H9 (cell line): ENCODE measurements at regions not wholly inside any gene's neighbourhood (a gene's known extent, or its start where the extent isn't known, plus 50 kb on each side); places are given as distances from the start of the nearest gene placed in this dataset.

Experiments used
- DNase-seq: peaks from one replicate; pipeline ENCODE4 v3.0.0-alpha.2; 2017
- H2AFZ ChIP-seq: one replicate; pipeline ENCODE4 v1.6.1; 2013; ENCODE audit warnings: mild to moderate bottlenecking, low read length, control low read depth, moderate library complexity
- H2AK5ac ChIP-seq: 2 replicates; pipeline ENCODE4 v1.6.1; 2013; ENCODE audit warnings: low read length, control low read depth, mixed read lengths; ENCODE audit not compliant: insufficient read length
- H2BK120ac ChIP-seq: one replicate; pipeline ENCODE4 v1.6.1; 2013; ENCODE audit warnings: low read depth, mild to moderate bottlenecking, low read length, control low read depth, inconsistent platforms; ENCODE audit not compliant: poor library complexity, severe bottlenecking
- H2BK12ac ChIP-seq: 2 replicates; pipeline ENCODE4 v1.6.1; 2013; ENCODE audit warnings: low read length, control low read depth, mixed read lengths, low read depth; ENCODE audit not compliant: insufficient read length
- H2BK15ac ChIP-seq: 2 replicates; pipeline ENCODE4 v1.6.1; 2013; ENCODE audit warnings: low read depth, low read length, control low read depth
- H2BK20ac ChIP-seq: one replicate; pipeline ENCODE4 v1.6.1; 2013; ENCODE audit warnings: low read depth, mild to moderate bottlenecking, low read length, control low read depth, inconsistent platforms; ENCODE audit not compliant: poor library complexity, severe bottlenecking
- H2BK5ac ChIP-seq: 2 replicates; pipeline ENCODE4 v1.6.1; 2013; ENCODE audit warnings: low read length, control low read depth, mixed read lengths; ENCODE audit not compliant: insufficient read length
- H3K14ac ChIP-seq: 2 replicates; pipeline ENCODE4 v1.6.1; 2013; ENCODE audit warnings: low read length, control low read depth; ENCODE audit not compliant: insufficient read depth
- H3K18ac ChIP-seq: 2 replicates; pipeline ENCODE4 v1.6.1; 2013; ENCODE audit warnings: low read depth, mild to moderate bottlenecking, mixed read lengths, low read length, control low read depth; ENCODE audit not compliant: insufficient read length
- H3K23ac ChIP-seq: 2 replicates; pipeline ENCODE4 v1.6.1; 2013; ENCODE audit warnings: low read length, control low read depth, mixed read lengths, low read depth; ENCODE audit not compliant: insufficient read length
- H3K23me2 ChIP-seq: 2 replicates; pipeline ENCODE4 v1.6.1; 2013; ENCODE audit warnings: low read depth, mild to moderate bottlenecking, mixed read lengths, low read length, control low read depth; ENCODE audit not compliant: insufficient read length, poor library complexity, severe bottlenecking
- H3K27ac ChIP-seq: 2 replicates; pipeline ENCODE4 v1.5.1; 2013; ENCODE audit warnings: low read length, control low read depth, mixed read lengths, low read depth; ENCODE audit not compliant: insufficient read length
- H3K27me3 ChIP-seq: 2 replicates; pipeline ENCODE4 v1.6.1; 2013; ENCODE audit warnings: low read length, control low read depth, inconsistent platforms; ENCODE audit not compliant: insufficient read depth
- H3K4ac ChIP-seq: 2 replicates; pipeline ENCODE4 v1.6.1; 2013; ENCODE audit warnings: low read depth, mild to moderate bottlenecking, control low read depth, inconsistent platforms, low read length, moderate library complexity
- H3K4me1 ChIP-seq: 2 replicates; pipeline ENCODE4 v1.6.1; 2013; ENCODE audit warnings: low read length, control low read depth, inconsistent platforms; ENCODE audit not compliant: insufficient read depth
- H3K4me2 ChIP-seq: 2 replicates; pipeline ENCODE4 v1.6.1; 2013; ENCODE audit warnings: low read length, control low read depth, mixed read lengths; ENCODE audit not compliant: insufficient read length, insufficient read depth
- H3K56ac ChIP-seq: 2 replicates; pipeline ENCODE4 v1.6.1; 2013; ENCODE audit warnings: low read depth, mild to moderate bottlenecking, mixed read lengths, low read length, control low read depth; ENCODE audit not compliant: insufficient read length
- H3K79me1 ChIP-seq: 2 replicates; pipeline ENCODE4 v1.6.1; 2013; ENCODE audit warnings: low read depth, mild to moderate bottlenecking, moderate library complexity, low read length, control low read depth, inconsistent platforms; ENCODE audit not compliant: insufficient read depth, poor library complexity, severe bottlenecking
- H3K79me2 ChIP-seq: 2 replicates; pipeline ENCODE4 v1.6.1; 2013; ENCODE audit warnings: low read length, control low read depth, inconsistent platforms; ENCODE audit not compliant: insufficient read depth
- H3K9ac ChIP-seq: 2 replicates; pipeline ENCODE4 v1.6.1; 2013; ENCODE audit warnings: low read length, control low read depth, mixed read lengths; ENCODE audit not compliant: insufficient read length; ENCODE audit errors: extremely low read depth
- H3K9me3 ChIP-seq: one replicate; pipeline ENCODE4 v1.6.1; 2013; ENCODE audit warnings: low read depth, low read length, inconsistent platforms; ENCODE audit not compliant: control insufficient read depth
- H3T11ph ChIP-seq: one replicate; pipeline ENCODE4 v1.6.1; 2013; ENCODE audit warnings: mild to moderate bottlenecking, low read length, control low read depth, inconsistent platforms
- H4K20me1 ChIP-seq: one replicate; pipeline ENCODE4 v1.6.1; 2013; ENCODE audit not compliant: control insufficient read depth, insufficient read length, insufficient read depth
- H4K5ac ChIP-seq: 2 replicates; pipeline ENCODE4 v1.6.1; 2013; ENCODE audit warnings: low read depth, mild to moderate bottlenecking, mixed read lengths, low read length, control low read depth; ENCODE audit not compliant: insufficient read length
- H4K8ac ChIP-seq: replicated peaks from 2 replicates; pipeline ENCODE4 v1.6.1; 2013; ENCODE audit warnings: low read length, control low read depth, mixed read lengths, low read depth; ENCODE audit not compliant: insufficient read length
- H4K91ac ChIP-seq: 2 replicates; pipeline ENCODE4 v1.6.1; 2013; ENCODE audit warnings: low read depth, mild to moderate bottlenecking, moderate library complexity, mixed read lengths, low read length, control low read depth; ENCODE audit not compliant: insufficient read length
- H3K27ac Mint-ChIP-seq, 3 experiments: 2 replicates in 2 of 3; 3 replicates in 1 of 3; pipeline ENCODE4 v1.8.0; 2020 to 2021; ENCODE audit warnings: mixed read lengths in 3 of 3, mild to moderate bottlenecking in 1 of 3, moderate library complexity in 1 of 3
- H3K27me3 Mint-ChIP-seq: 2 replicates; pipeline ENCODE4 v1.8.0; 2021; ENCODE audit warnings: low read depth, mild to moderate bottlenecking, moderate library complexity, mixed read lengths
- H3K36me3 Mint-ChIP-seq, 3 experiments: 2 replicates in 2 of 3; 3 replicates in 1 of 3; pipeline ENCODE4 v1.8.0; 2020 to 2021; ENCODE audit warnings: low read depth in 3 of 3, mixed read lengths in 3 of 3; ENCODE audit not compliant: insufficient read depth in 1 of 3
- H3K4me1 Mint-ChIP-seq, 2 experiments: 2 replicates each; pipeline ENCODE4 v1.8.0; 2020; ENCODE audit warnings: mixed read lengths in 2 of 2
- H3K4me3 Mint-ChIP-seq, 2 experiments: 2 replicates in 1 of 2; 3 replicates in 1 of 2; pipeline ENCODE4 v1.8.0; 2020 to 2021; ENCODE audit warnings: mild to moderate bottlenecking in 2 of 2, mixed read lengths in 2 of 2, moderate library complexity in 1 of 2
- H3K9me3 Mint-ChIP-seq, 2 experiments: 2 replicates in 1 of 2; 3 replicates in 1 of 2; pipeline ENCODE4 v1.8.0; 2020; ENCODE audit warnings: mild to moderate bottlenecking in 2 of 2, mixed read lengths in 2 of 2, moderate library complexity in 1 of 2
- WGBS: extraction: QIAGEN DNeasy Blood & Tissue Kit; methylation state at CpG from one replicate; pipeline ENCODE4 v1.1.7; 2013; ENCODE audit warnings: missing lambda C conversion rate, low lambda C conversion rate, mixed read lengths; ENCODE audit not compliant: insufficient read length; ENCODE audit errors: extremely low coverage; 5-methylcytosine and 5-hydroxymethylcytosine counted together
- TF ChIP-seq, protein P1 (sequence below): fragments of 200-600 bp; sonication (generic); conservative IDR thresholded peaks from 3 replicates; pipeline ENCODE4 v1.8.0; 2021; ENCODE audit warnings: antibody characterized with exemption, mild to moderate bottlenecking

DNA sequence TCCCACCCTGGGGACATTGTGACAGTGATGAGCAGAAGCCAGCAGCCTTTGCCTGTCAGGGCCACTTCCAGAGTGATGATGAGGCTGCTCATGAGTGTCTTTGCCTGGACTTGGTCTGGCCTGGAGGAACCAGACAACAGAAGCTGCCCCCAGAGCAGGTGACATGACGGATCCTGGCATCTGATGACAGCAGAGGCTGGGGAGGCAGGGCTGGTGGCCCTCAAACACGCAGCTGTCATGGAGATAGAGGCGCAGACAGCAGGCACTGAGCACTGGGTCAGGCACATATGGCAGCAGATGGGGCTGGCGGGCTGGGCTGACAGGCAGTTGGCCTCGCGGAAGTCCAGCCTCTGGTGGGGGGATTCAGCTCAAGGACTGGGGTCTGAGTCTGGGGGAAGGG, 66.4 kb upstream of the STUM start:
- Mint-ChIP-seq H3K4me1 (peaks cover 6 to 11% of the 10 kb centered on the region in 2 experiments; a peak in 3 of 4 replicates), H3K27me3 (peaks cover 18% of the 10 kb centered on the region), H3K4me3 (no peak overlapping the region), H3K9me3 (no peaks in the 10 kb centered on the region), H3K36me3 (no peaks in the 10 kb centered on the region), H3K27ac (no peak overlapping the region)
- Histone ChIP-seq H3K18ac (no peak overlapping the region), H3K4me2 (no peak overlapping the region), H3K4me1 (no peaks in the 10 kb centered on the region), H2BK12ac (no peak overlapping the region), H4K5ac (no peak overlapping the region), H3K23ac (no peak overlapping the region), H4K20me1 (no peaks in the 10 kb centered on the region), H3K4ac (no peak overlapping the region), H2BK120ac (no peak overlapping the region), H3K79me2 (no peaks in the 10 kb centered on the region), H3K23me2 (no peaks in the 10 kb centered on the region), H3K9me3 (no peaks in the 10 kb centered on the region), H3K56ac (no peak overlapping the region), H3K79me1 (no peaks in the 10 kb centered on the region), H2BK20ac (no peak overlapping the region), H4K8ac (no peak overlapping the region), H3K27me3 (no peaks in the 10 kb centered on the region), H4K91ac (no peak overlapping the region), H2BK15ac (no peak overlapping the region), H3K14ac (peak overlapping the region; percentile 17; the same call in 1 of the 2 replicates), H2AFZ (no peak overlapping the region), H3T11ph (no peak overlapping the region), H2AK5ac (no peak overlapping the region), H3K27ac (no peak overlapping the region), H2BK5ac (no peak overlapping the region), H3K9ac (no peak overlapping the region)
- no peak for DNase-seq
- TF ChIP-seq, protein P1, sequence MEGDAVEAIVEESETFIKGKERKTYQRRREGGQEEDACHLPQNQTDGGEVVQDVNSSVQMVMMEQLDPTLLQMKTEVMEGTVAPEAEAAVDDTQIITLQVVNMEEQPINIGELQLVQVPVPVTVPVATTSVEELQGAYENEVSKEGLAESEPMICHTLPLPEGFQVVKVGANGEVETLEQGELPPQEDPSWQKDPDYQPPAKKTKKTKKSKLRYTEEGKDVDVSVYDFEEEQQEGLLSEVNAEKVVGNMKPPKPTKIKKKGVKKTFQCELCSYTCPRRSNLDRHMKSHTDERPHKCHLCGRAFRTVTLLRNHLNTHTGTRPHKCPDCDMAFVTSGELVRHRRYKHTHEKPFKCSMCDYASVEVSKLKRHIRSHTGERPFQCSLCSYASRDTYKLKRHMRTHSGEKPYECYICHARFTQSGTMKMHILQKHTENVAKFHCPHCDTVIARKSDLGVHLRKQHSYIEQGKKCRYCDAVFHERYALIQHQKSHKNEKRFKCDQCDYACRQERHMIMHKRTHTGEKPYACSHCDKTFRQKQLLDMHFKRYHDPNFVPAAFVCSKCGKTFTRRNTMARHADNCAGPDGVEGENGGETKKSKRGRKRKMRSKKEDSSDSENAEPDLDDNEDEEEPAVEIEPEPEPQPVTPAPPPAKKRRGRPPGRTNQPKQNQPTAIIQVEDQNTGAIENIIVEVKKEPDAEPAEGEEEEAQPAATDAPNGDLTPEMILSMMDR, result no peak
- WGBS, result no CpG with 5 or more reads among the region's 6 CpGs
